Gastrocnemius medialis (tissue), 4 donors: ENCODE measurements at regions not wholly inside any gene's neighbourhood (a gene's known extent, or its start where the extent isn't known, plus 50 kb on each side); places are given as distances from the start of the nearest gene placed in this dataset.

ENCODE experiments used
- CTCF ChIP-seq, 5 experiments: fragments of 450-650 bp in 3 of 5; fragments of 200-600 bp in 2 of 5; sonication (generic) in 2 of 5; IDR thresholded peaks in 4 of 5; conservative IDR thresholded peaks in 1 of 5; 1 replicate in 4 of 5; 2 replicates in 1 of 5; pipeline ENCODE4 v1.5.1; 2016 to 2019; ENCODE audit warnings: antibody characterized with exemption in 5 of 5, mild to moderate bottlenecking in 3 of 5, moderate library complexity in 3 of 5
- POLR2A ChIP-seq, 2 donors: fragments of 450-650 bp; IDR thresholded peaks; one replicate each; pipeline ENCODE4 v1.6.1; 2017; ENCODE audit warnings: antibody characterized with exemption in 2 of 2, mild to moderate bottlenecking in 2 of 2, moderate library complexity in 2 of 2

GRCh38 chr16:73287859-73288405, 240.0 kb upstream of the ZFHX3 start:
- no peak for TF ChIP-seq CTCF (IDR thresholded peaks at IDR 0.05 in 4 of 5, conservative IDR thresholded peaks at IDR 0.05 in 1 of 5)
- TF ChIP-seq POLR2A (IDR thresholded peaks at IDR 0.05) = no peak
